CD8-positive, alpha-beta memory T cell (primary cell): ENCODE measurements at regions not wholly inside any gene's neighbourhood (a gene's known extent, or its start where the extent isn't known, plus 50 kb on each side); places are given as distances from the start of the nearest gene placed in this dataset.

Experiments used
- CTCF ChIA-PET: fragments of 350-600 bp; sonication (Branson Sonifier 250); formaldehyde crosslinking; loops from one replicate; lab custom pipeline; 2021; ENCODE audit warnings: antibody characterized with exemption; lab: Charles Lee
- POLR2A ChIA-PET: fragments of 350-600 bp; sonication (Branson Sonifier 250); formaldehyde crosslinking; loops from one replicate; lab custom pipeline; 2021; ENCODE audit warnings: antibody characterized with exemption; lab: Charles Lee
- DNase-seq, 5 donors: peaks; one replicate each; pipeline versions ENCODE4 v3.0.0 to v3.0.0-alpha.2; 2020 to 2022; ENCODE audit warnings: mixed read lengths in 1 of 5
- H3K27ac ChIP-seq: one replicate; pipeline ENCODE4 v1.7.0; 2013; ENCODE audit warnings: low read depth, mild to moderate bottlenecking, low read length, moderate library complexity
- H3K27me3 ChIP-seq: 2 replicates; pipeline ENCODE4 v1.7.0; 2013; ENCODE audit warnings: low read length, mild to moderate bottlenecking; ENCODE audit not compliant: insufficient read depth, poor library complexity, severe bottlenecking
- H3K36me3 ChIP-seq: 2 replicates; pipeline ENCODE4 v1.7.0; 2013; ENCODE audit warnings: mild to moderate bottlenecking, low read length, moderate library complexity; ENCODE audit not compliant: insufficient read depth
- H3K4me1 ChIP-seq: 2 replicates; pipeline ENCODE4 v1.7.0; 2013; ENCODE audit warnings: mild to moderate bottlenecking, low read length, moderate library complexity; ENCODE audit not compliant: insufficient read depth
- H3K4me3 ChIP-seq: 2 replicates; pipeline ENCODE4 v1.7.0; 2013; ENCODE audit warnings: mild to moderate bottlenecking, low read length
- H3K9me3 ChIP-seq: 2 replicates; pipeline ENCODE4 v1.7.0; 2013; ENCODE audit warnings: mild to moderate bottlenecking, low read length
- H3K27ac Mint-ChIP-seq, 8 donors: one replicate each; pipeline ENCODE4 v1.8.0; 2020 to 2021; ENCODE audit warnings: mixed read lengths in 8 of 8, mild to moderate bottlenecking in 6 of 8, inconsistent platforms in 3 of 8, moderate library complexity in 3 of 8
- H3K27me3 Mint-ChIP-seq, 2 donors: one replicate each; pipeline ENCODE4 v1.8.0; 2020 to 2021; ENCODE audit warnings: mixed read lengths in 2 of 2, mild to moderate bottlenecking in 1 of 2, moderate library complexity in 1 of 2
- H3K36me3 Mint-ChIP-seq, 3 donors: one replicate each; pipeline ENCODE4 v1.8.0; 2020 to 2021; ENCODE audit warnings: mixed read lengths in 3 of 3, inconsistent platforms in 1 of 3, mild to moderate bottlenecking in 1 of 3
- H3K4me1 Mint-ChIP-seq, 3 donors: one replicate each; pipeline ENCODE4 v1.8.0; 2020 to 2021; ENCODE audit warnings: mixed read lengths in 3 of 3, inconsistent platforms in 1 of 3, mild to moderate bottlenecking in 1 of 3
- H3K4me3 Mint-ChIP-seq, 7 donors: one replicate each; pipeline ENCODE4 v1.8.0; 2020 to 2021; ENCODE audit warnings: mixed read lengths in 7 of 7, mild to moderate bottlenecking in 6 of 7, moderate library complexity in 4 of 7, inconsistent platforms in 2 of 7
- H3K9me3 Mint-ChIP-seq, 5 donors: one replicate each; pipeline ENCODE4 v1.8.0; 2020 to 2022; ENCODE audit warnings: mixed read lengths in 5 of 5, mild to moderate bottlenecking in 3 of 5, moderate library complexity in 2 of 5, inconsistent platforms in 1 of 5

GRCh38 chr15:58235961-58236360, 97.8 kb downstream of the AQP9 start:
- ChIA-PET CTCF (interaction anchor here (0.6 kb wide), 1 partner anchor 1766 kb away, joined by 3 read pairs; no protein-coding TSS in a partner anchor), POLR2A (no interaction called here)
- DNase-seq: no peak
- Mint-ChIP-seq H3K27ac (no peak overlapping the region), H3K4me3 (no peak overlapping the region), H3K4me1 (no peaks in the 10 kb centered on the region), H3K9me3 (no peaks in the 10 kb centered on the region), H3K27me3 (peaks cover 9 to 19% of the 10 kb centered on the region in 2 donors), H3K36me3 (no peaks in the 10 kb centered on the region)
- no peaks in the 10 kb centered on the region for H3K36me3 ChIP-seq
- no peak overlapping the region for H3K4me3 ChIP-seq
- no peaks in the 10 kb centered on the region for H3K9me3 ChIP-seq
- H3K4me1 ChIP-seq: no peaks in the 10 kb centered on the region
- H3K27ac ChIP-seq: no peak overlapping the region
- no peaks in the 10 kb centered on the region for H3K27me3 ChIP-seq

GRCh38 chr15:58240191-58240932, 102.2 kb downstream of the AQP9 start:
- H3K27me3 ChIP-seq: no peaks in the 10 kb centered on the region
- H3K27ac ChIP-seq: no peak overlapping the region
- no peaks in the 10 kb centered on the region for H3K9me3 ChIP-seq
- ChIA-PET POLR2A (no interaction called here), CTCF (no interaction called here)
- H3K27me3 Mint-ChIP-seq: peaks cover 0 to 3% of the 10 kb centered on the region in 2 donors
- H3K36me3 ChIP-seq: no peaks in the 10 kb centered on the region
- H3K36me3 Mint-ChIP-seq: no peaks in the 10 kb centered on the region
- peak overlapping the region in 1 of 8 donors; percentile 3 for H3K27ac Mint-ChIP-seq
- no peaks in the 10 kb centered on the region for H3K4me1 ChIP-seq
- no peaks in the 10 kb centered on the region for H3K9me3 Mint-ChIP-seq
- no peak overlapping the region for H3K4me3 ChIP-seq
- H3K4me1 Mint-ChIP-seq: no peaks in the 10 kb centered on the region
- H3K4me3 Mint-ChIP-seq: no peak overlapping the region
- DNase-seq: no peak

- ChIA-PET POLR2A (no interaction called here), CTCF (no interaction called here)
- H3K27ac Mint-ChIP-seq: no peak overlapping the region
- no peaks in the 10 kb centered on the region for H3K9me3 ChIP-seq
- no peaks in the 10 kb centered on the region for H3K4me1 Mint-ChIP-seq
- H3K4me3 ChIP-seq: no peak overlapping the region
- H3K36me3 ChIP-seq: no peaks in the 10 kb centered on the region
- H3K27me3 ChIP-seq: no peaks in the 10 kb centered on the region
- no peak for DNase-seq
- H3K36me3 Mint-ChIP-seq: no peaks in the 10 kb centered on the region
- no peak overlapping the region for H3K4me3 Mint-ChIP-seq
- no peak overlapping the region for H3K27ac ChIP-seq
- peaks cover 0 to 3% of the 10 kb centered on the region in 2 donors for H3K27me3 Mint-ChIP-seq
- H3K9me3 Mint-ChIP-seq: no peaks in the 10 kb centered on the region
- H3K4me1 ChIP-seq: no peaks in the 10 kb centered on the region
Observed at GRCh38 chr15:58241872-58242271, 103.7 kb downstream of the AQP9 start.

GRCh38 chr15:58243070-58243469, 104.9 kb downstream of the AQP9 start:
- no peaks in the 10 kb centered on the region for H3K36me3 Mint-ChIP-seq
- no peak for DNase-seq
- no peak overlapping the region for H3K27ac Mint-ChIP-seq
- peaks cover 0 to 3% of the 10 kb centered on the region in 2 donors for H3K27me3 Mint-ChIP-seq
- H3K36me3 ChIP-seq: no peaks in the 10 kb centered on the region
- H3K27ac ChIP-seq: no peak overlapping the region
- POLR2A ChIA-PET: no interaction called here
- CTCF ChIA-PET: no interaction called here
- H3K27me3 ChIP-seq: no peaks in the 10 kb centered on the region
- H3K4me1 ChIP-seq: no peaks in the 10 kb centered on the region
- no peaks in the 10 kb centered on the region for H3K4me1 Mint-ChIP-seq
- H3K4me3 ChIP-seq: no peak overlapping the region
- H3K4me3 Mint-ChIP-seq: peak overlapping the region in 1 of 7 donors; percentile 15
- no peaks in the 10 kb centered on the region for H3K9me3 ChIP-seq
- H3K9me3 Mint-ChIP-seq: no peaks in the 10 kb centered on the region

GRCh38 chr15:58244536-58244935, 106.4 kb downstream of the AQP9 start:
- H3K27ac Mint-ChIP-seq: no peak overlapping the region
- H3K4me3 ChIP-seq: no peak overlapping the region
- H3K4me1 ChIP-seq: peaks cover 3% of the 10 kb centered on the region
- ChIA-PET POLR2A (no interaction called here), CTCF (no interaction called here)
- H3K36me3 ChIP-seq: no peaks in the 10 kb centered on the region
- DNase-seq: no peak
- peaks cover 0 to 3% of the 10 kb centered on the region in 2 donors for H3K27me3 Mint-ChIP-seq
- no peak overlapping the region for H3K27ac ChIP-seq
- H3K4me1 Mint-ChIP-seq: peaks cover 0 to 3% (median 2%) of the 10 kb centered on the region in 3 donors
- H3K36me3 Mint-ChIP-seq: no peaks in the 10 kb centered on the region
- no peaks in the 10 kb centered on the region for H3K9me3 Mint-ChIP-seq
- H3K4me3 Mint-ChIP-seq: no peak overlapping the region
- H3K9me3 ChIP-seq: no peaks in the 10 kb centered on the region
- H3K27me3 ChIP-seq: no peaks in the 10 kb centered on the region

- no peaks in the 10 kb centered on the region for H3K36me3 Mint-ChIP-seq
- Histone ChIP-seq H3K36me3 (no peaks in the 10 kb centered on the region), H3K9me3 (no peaks in the 10 kb centered on the region), H3K4me1 (peaks cover 13% of the 10 kb centered on the region), H3K27ac (no peak overlapping the region), H3K27me3 (no peaks in the 10 kb centered on the region), H3K4me3 (no peak overlapping the region)
- no peaks in the 10 kb centered on the region for H3K9me3 Mint-ChIP-seq
- no peak overlapping the region for H3K4me3 Mint-ChIP-seq
- POLR2A ChIA-PET: no interaction called here
- peaks cover under 1 to 4% of the 10 kb centered on the region in 2 donors for H3K27me3 Mint-ChIP-seq
- peaks cover 6 to 13% (median 12%) of the 10 kb centered on the region in 3 donors for H3K4me1 Mint-ChIP-seq
- H3K27ac Mint-ChIP-seq: no peak overlapping the region
- CTCF ChIA-PET: no interaction called here
- DNase-seq: no peak
Observed at GRCh38 chr15:58246041-58246440, 107.9 kb downstream of the AQP9 start.

GRCh38 chr15:58247855-58248842, 110.0 kb downstream of the AQP9 start:
- Mint-ChIP-seq H3K36me3 (no peaks in the 10 kb centered on the region), H3K4me1 (peaks cover 6 to 13% (median 12%) of the 10 kb centered on the region in 3 donors), H3K27ac (no peak overlapping the region), H3K9me3 (no peaks in the 10 kb centered on the region), H3K4me3 (peak overlapping the region in 1 of 7 donors; percentile 15), H3K27me3 (peaks cover 2 to 20% of the 10 kb centered on the region in 2 donors)
- Histone ChIP-seq H3K36me3 (no peaks in the 10 kb centered on the region), H3K9me3 (no peaks in the 10 kb centered on the region), H3K4me1 (peaks cover 13% of the 10 kb centered on the region), H3K27ac (no peak overlapping the region), H3K4me3 (no peak overlapping the region), H3K27me3 (no peaks in the 10 kb centered on the region)
- ChIA-PET POLR2A (no interaction called here), CTCF (no interaction called here)
- DNase-seq: no peak
